ENCODE measurements at regions not wholly inside any gene's neighbourhood (a gene's known extent, or its start where the extent isn't known, plus 50 kb on each side); places are given as distances from the start of the nearest gene placed in this dataset.

DNA sequence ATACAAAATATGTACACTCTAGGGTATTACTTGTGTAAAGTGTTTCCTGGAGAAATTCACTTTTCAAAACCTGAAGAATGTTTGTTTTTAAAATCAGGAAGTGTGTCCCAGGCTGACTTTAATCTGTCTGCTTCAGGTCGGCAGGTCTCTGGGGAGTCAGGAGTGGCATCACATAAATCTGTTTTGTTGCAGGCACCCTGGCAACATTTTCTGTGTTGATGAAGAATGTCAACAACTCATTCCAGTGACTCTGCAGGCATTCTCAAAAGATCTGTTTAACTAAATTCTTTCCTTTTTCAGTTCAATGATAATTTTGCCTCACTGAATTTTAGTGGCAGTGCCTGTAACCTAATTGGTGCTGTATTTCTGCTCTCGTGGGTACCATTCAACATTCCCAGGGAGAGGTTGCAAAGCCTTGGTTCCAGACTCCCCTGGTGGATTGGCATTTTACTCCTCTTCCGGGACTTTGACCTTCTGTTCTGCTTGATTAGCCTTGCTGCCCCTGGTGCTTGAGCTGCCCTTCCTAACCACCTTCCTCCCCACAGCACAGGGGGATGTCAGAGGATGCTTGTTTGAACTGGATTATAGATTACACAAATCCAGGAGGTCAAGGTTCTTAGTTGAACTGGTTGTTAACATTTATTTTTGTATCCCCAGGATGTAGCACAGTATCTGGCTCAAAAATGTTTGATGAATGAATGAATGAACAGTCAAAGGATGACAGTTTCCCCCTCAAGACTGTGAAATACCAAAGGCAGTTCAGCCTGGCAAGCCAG is 55.4 kb upstream of the LPGAT1 start (continued):
- TF ChIP-seq SIN3A (conservative IDR thresholded peaks at IDR 0.05 in 1 of 2, IDR thresholded peaks at IDR 0.05 in 1 of 2; ENCODE audit: low read depth in 1 of 2, low read length in 2 of 2) (no peak), HDAC6 (IDR thresholded peaks at IDR 0.05; ENCODE audit: low read depth, low read length) (no peak), SUZ12 (IDR thresholded peaks at IDR 0.05; ENCODE audit: low read length) (no peak)
